HG03097 (cell line): ENCODE measurements at regions not wholly inside any gene's neighbourhood (a gene's known extent, or its start where the extent isn't known, plus 50 kb on each side); places are given as distances from the start of the nearest gene placed in this dataset.

Experiments used
- ATAC-seq: cut with Tn5 transposase; IDR thresholded peaks from one replicate; pipeline ENCODE4 v1.9.1; 2021; ENCODE audit not compliant: unreplicated experiment, low FRiP score

- ATAC-seq: no peak
Measured at GRCh38 chr1:38134294-38134755, 87.7 kb upstream of the POU3F1 start.

- ATAC-seq: no peak
Measured at GRCh38 chr1:38133756-38134155, 87.2 kb upstream of the POU3F1 start.

- ATAC-seq: no peak
Measured at GRCh38 chr1:38133304-38133703, 86.7 kb upstream of the POU3F1 start.

GRCh38 chr1:38132681-38133080 is 86.1 kb upstream of the POU3F1 start:
- no peak for ATAC-seq

- ATAC-seq: no peak
Measured at GRCh38 chr1:38131024-38131585, 84.5 kb upstream of the POU3F1 start.

GRCh38 chr1:38129971-38130370 is 83.4 kb upstream of the POU3F1 start:
- ATAC-seq: no peak

GRCh38 chr1:38129473-38129872 is 82.9 kb upstream of the POU3F1 start:
- no peak for ATAC-seq

GRCh38 chr1:38128926-38129453 is 82.4 kb upstream of the POU3F1 start:
- ATAC-seq: no peak

GRCh38 chr1:38128511-38128910 is 81.9 kb upstream of the POU3F1 start:
- ATAC-seq: no peak

- no peak for ATAC-seq
Measured at GRCh38 chr1:38127428-38127827, 80.8 kb upstream of the POU3F1 start.

GRCh38 chr1:38126970-38127369 is 80.4 kb upstream of the POU3F1 start:
- no peak for ATAC-seq

- ATAC-seq: no peak
Measured at GRCh38 chr1:38125837-38126520, 79.4 kb upstream of the POU3F1 start.

GRCh38 chr1:38125016-38125415 is 78.4 kb upstream of the POU3F1 start:
- ATAC-seq: no peak

- no peak for ATAC-seq
Measured at GRCh38 chr1:38123356-38124135, 77.0 kb upstream of the POU3F1 start.

GRCh38 chr1:38121231-38121680 is 74.7 kb upstream of the POU3F1 start:
- ATAC-seq: no peak

GRCh38 chr1:38120552-38121230 is 74.1 kb upstream of the POU3F1 start:
- no peak for ATAC-seq

- ATAC-seq: no peak
Measured at GRCh38 chr1:38118976-38119375, 72.4 kb upstream of the POU3F1 start.

GRCh38 chr1:38117444-38117887 is 70.9 kb upstream of the POU3F1 start:
- ATAC-seq: no peak

- ATAC-seq: no peak
Measured at GRCh38 chr1:38115682-38116202, 69.1 kb upstream of the POU3F1 start.

GRCh38 chr1:38115226-38115625 is 68.6 kb upstream of the POU3F1 start:
- no peak for ATAC-seq
